Neural cell (in vitro differentiated cells): ENCODE measurements at regions not wholly inside any gene's neighbourhood (a gene's known extent, or its start where the extent isn't known, plus 50 kb on each side); places are given as distances from the start of the nearest gene placed in this dataset.

Experiments
- EP300 ChIP-seq: fragments of 450-650 bp; conservative IDR thresholded peaks from 2 replicates; pipeline ENCODE4 v1.6.1; 2014; ENCODE audit warnings: antibody characterized with exemption, mild to moderate bottlenecking, moderate library complexity; ENCODE audit not compliant: poor library complexity, severe bottlenecking
- EZH2 ChIP-seq: fragments of 200-600, 300-800 bp; shearing (Covaris generic), sonication (generic); IDR thresholded peaks from 2 replicates; pipeline ENCODE4 v1.6.1; 2014; ENCODE audit warnings: antibody characterized with exemption, low read length, borderline replicate concordance, mild to moderate bottlenecking; ENCODE audit not compliant: insufficient read depth, poor library complexity, severe bottlenecking
- MXI1 ChIP-seq: fragments of 450-650 bp; conservative IDR thresholded peaks from 2 replicates; pipeline ENCODE4 v1.6.1; 2014; ENCODE audit warnings: antibody characterized with exemption, mild to moderate bottlenecking; ENCODE audit not compliant: poor library complexity, severe bottlenecking
- POLR2AphosphoS5 ChIP-seq: IDR thresholded peaks from 2 replicates; pipeline ENCODE4 v1.6.1; 2012
- RAD21 ChIP-seq: fragments of 450-650 bp; conservative IDR thresholded peaks from 2 replicates; pipeline ENCODE4 v1.6.1; 2014; ENCODE audit warnings: antibody characterized with exemption, mild to moderate bottlenecking, moderate library complexity
- REST ChIP-seq: IDR thresholded peaks from 2 replicates; pipeline ENCODE4 v1.6.1; 2012; ENCODE audit warnings: borderline replicate concordance
- TAF1 ChIP-seq: IDR thresholded peaks from 2 replicates; pipeline ENCODE4 v1.6.1; 2012; ENCODE audit warnings: low read depth
- TF ChIP-seq, protein P1 (sequence below): fragments of 450-650 bp; IDR thresholded peaks from 2 replicates; pipeline ENCODE4 v1.5.1; 2014; ENCODE audit warnings: antibody characterized with exemption, mild to moderate bottlenecking, moderate library complexity; ENCODE audit not compliant: poor library complexity, severe bottlenecking

DNA sequence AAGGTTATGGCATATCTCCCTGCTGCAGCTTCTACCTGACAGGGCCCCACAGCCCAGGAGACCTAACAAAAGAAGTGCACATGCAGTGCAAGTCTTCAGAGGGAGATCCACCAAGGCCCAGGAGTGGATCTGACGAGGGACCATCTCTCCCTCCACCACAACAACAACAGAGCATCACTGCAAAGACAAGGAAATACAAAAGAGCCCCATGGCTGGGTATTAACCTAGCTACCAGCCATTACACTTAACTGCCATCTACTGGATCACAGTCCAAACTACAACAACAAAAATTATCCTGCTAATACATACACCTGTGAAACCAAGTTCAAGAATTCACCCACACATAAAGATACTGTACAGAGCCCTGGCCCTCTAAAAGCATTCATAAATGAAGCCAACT lies 280.2 kb upstream of the SLC7A11 start:
- no peak for TF ChIP-seq EZH2
- no peak for TF ChIP-seq RAD21
- no peak for TF ChIP-seq POLR2AphosphoS5
- TF ChIP-seq, protein P1, sequence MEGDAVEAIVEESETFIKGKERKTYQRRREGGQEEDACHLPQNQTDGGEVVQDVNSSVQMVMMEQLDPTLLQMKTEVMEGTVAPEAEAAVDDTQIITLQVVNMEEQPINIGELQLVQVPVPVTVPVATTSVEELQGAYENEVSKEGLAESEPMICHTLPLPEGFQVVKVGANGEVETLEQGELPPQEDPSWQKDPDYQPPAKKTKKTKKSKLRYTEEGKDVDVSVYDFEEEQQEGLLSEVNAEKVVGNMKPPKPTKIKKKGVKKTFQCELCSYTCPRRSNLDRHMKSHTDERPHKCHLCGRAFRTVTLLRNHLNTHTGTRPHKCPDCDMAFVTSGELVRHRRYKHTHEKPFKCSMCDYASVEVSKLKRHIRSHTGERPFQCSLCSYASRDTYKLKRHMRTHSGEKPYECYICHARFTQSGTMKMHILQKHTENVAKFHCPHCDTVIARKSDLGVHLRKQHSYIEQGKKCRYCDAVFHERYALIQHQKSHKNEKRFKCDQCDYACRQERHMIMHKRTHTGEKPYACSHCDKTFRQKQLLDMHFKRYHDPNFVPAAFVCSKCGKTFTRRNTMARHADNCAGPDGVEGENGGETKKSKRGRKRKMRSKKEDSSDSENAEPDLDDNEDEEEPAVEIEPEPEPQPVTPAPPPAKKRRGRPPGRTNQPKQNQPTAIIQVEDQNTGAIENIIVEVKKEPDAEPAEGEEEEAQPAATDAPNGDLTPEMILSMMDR: no peak
- TF ChIP-seq TAF1: no peak
- no peak for TF ChIP-seq EP300
- TF ChIP-seq MXI1: no peak
- no peak for TF ChIP-seq REST
